ENCODE measurements at regions not wholly inside any gene's neighbourhood (a gene's known extent, or its start where the extent isn't known, plus 50 kb on each side); places are given as distances from the start of the nearest gene placed in this dataset.

DNA sequence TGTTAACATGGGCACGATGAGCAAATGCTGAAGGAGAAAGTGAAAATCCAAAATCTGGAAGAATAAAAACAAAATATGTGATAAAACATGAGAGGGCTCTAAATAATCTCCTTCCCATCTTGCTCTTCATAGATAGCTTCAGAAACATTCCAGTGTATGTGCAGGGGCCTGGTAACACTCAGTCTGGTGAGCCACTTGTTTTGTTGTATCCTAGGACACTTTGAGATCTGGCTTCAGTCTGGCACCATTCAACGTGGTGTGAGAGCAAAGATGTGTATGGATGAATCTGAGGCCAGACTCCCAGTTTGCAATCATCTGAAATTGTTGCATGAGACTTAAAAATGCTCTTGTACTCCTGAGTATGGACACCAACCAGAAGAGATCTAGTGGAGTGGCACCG lies 337.2 kb upstream of the ZNF385D start:
- no peak for DNase-seq
- Histone ChIP-seq H3K36me3 (no peaks in the 10 kb centered on the region), H3K4me1 (peaks cover 0 to 13% (median 0%) of the 10 kb centered on the region in 4 donors), H3K9me3 (no peaks in the 10 kb centered on the region), H3K4me3 (no peak overlapping the region), H3K27ac (no peak overlapping the region), H3K27me3 (no peaks in the 10 kb centered on the region)
- TF ChIP-seq POLR2AphosphoS5 (IDR thresholded peaks at IDR 0.05) (no peak), POLR2A (IDR thresholded peaks at IDR 0.05) (no peak), EP300 (IDR thresholded peaks at IDR 0.05) (no peak)
- TF ChIP-seq, protein P1, sequence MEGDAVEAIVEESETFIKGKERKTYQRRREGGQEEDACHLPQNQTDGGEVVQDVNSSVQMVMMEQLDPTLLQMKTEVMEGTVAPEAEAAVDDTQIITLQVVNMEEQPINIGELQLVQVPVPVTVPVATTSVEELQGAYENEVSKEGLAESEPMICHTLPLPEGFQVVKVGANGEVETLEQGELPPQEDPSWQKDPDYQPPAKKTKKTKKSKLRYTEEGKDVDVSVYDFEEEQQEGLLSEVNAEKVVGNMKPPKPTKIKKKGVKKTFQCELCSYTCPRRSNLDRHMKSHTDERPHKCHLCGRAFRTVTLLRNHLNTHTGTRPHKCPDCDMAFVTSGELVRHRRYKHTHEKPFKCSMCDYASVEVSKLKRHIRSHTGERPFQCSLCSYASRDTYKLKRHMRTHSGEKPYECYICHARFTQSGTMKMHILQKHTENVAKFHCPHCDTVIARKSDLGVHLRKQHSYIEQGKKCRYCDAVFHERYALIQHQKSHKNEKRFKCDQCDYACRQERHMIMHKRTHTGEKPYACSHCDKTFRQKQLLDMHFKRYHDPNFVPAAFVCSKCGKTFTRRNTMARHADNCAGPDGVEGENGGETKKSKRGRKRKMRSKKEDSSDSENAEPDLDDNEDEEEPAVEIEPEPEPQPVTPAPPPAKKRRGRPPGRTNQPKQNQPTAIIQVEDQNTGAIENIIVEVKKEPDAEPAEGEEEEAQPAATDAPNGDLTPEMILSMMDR (IDR thresholded peaks at IDR 0.05): no peak
- intact Hi-C loops (cut with DNase I): no loop called here
- WGBS, 2 donors: 65 to 83% methylated on average over 3 of the region's 3 CpGs

GRCh38 chr3:22089284-22089683 lies 338.3 kb upstream of the ZNF385D start:
- DNase-seq: no peak
- TF ChIP-seq, protein P1 (IDR thresholded peaks at IDR 0.05): peak in 1 of 4 experiments; percentile 16
- TF ChIP-seq POLR2AphosphoS5 (IDR thresholded peaks at IDR 0.05) (no peak), POLR2A (IDR thresholded peaks at IDR 0.05) (no peak)
- Histone ChIP-seq H3K27me3 (no peaks in the 10 kb centered on the region), H3K4me3 (no peak overlapping the region), H3K36me3 (no peaks in the 10 kb centered on the region), H3K9me3 (no peaks in the 10 kb centered on the region), H3K4me1 (peaks cover 0 to 13% (median 0%) of the 10 kb centered on the region in 4 donors), H3K27ac (no peak overlapping the region)
- intact Hi-C loops (cut with DNase I): no loop called here
- 4 to 10% methylated on average over 4 of the region's 4 CpGs for WGBS, 2 donors

DNA sequence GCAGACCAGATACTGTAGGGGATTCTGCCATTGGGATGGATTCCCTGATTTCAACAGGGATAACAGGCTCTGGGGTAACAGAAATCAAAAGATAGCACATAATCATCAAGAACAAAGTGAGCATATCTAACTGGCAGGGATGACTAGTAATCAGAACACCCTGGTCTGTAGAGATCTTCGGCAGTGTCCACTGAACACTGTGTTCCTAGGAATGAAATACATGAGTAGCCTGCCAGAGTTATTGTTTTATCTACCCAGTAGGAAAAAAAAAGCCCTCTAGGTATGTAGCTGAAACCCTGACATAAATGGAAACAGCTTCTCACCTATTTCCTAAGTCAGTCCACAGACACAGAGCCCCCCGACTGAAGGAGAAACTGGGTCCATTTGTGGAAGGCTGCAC lies 340.3 kb upstream of the ZNF385D start:
- Histone ChIP-seq H3K4me1 (peaks cover 0 to 13% (median 0%) of the 10 kb centered on the region in 4 donors), H3K36me3 (no peaks in the 10 kb centered on the region), H3K4me3 (no peak overlapping the region), H3K9me3 (no peaks in the 10 kb centered on the region), H3K27ac (no peak overlapping the region), H3K27me3 (no peaks in the 10 kb centered on the region)
- intact Hi-C loops (cut with DNase I): no loop called here
- DNase-seq: no peak
- WGBS, 2 donors: 85 to 92% methylated on average over 2 of the region's 2 CpGs
- TF ChIP-seq POLR2A (IDR thresholded peaks at IDR 0.05): no peak
- TF ChIP-seq POLR2AphosphoS5 (IDR thresholded peaks at IDR 0.05): no peak

DNA sequence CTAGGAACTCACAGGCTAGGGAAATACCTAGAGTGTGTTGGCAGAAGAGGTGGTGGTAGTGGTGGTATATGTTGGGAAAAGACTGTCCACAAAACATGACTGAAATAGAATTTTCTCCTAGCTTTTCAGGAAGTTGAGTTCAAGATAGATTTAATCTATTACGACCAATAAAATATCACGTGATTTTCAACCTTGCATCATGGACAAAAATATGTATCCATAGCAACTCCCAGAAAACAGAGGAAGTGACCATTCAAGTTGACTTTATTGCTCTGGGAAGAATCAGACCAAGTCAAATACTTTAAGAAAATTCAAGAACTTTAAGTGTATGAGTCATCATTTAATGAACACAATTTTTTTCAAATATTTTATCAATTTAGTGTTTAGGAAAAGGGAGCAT lies 347.0 kb upstream of the ZNF385D start:
- H3K4me3 ChIP-seq: no peak overlapping the region
- 11 to 15% methylated on average over 2 of the region's 2 CpGs for WGBS, 2 donors
- intact Hi-C loops (cut with DNase I): no loop called here
- DNase-seq: no peak
- no peaks in the 10 kb centered on the region for H3K4me1 ChIP-seq
- no peak for TF ChIP-seq POLR2A (IDR thresholded peaks at IDR 0.05)
- H3K36me3 ChIP-seq: no peaks in the 10 kb centered on the region
- H3K9me3 ChIP-seq: no peaks in the 10 kb centered on the region
- no peak overlapping the region for H3K27ac ChIP-seq
- no peaks in the 10 kb centered on the region for H3K27me3 ChIP-seq

GRCh38 chr3:22101351-22101750 lies 350.3 kb upstream of the ZNF385D start:
- 55 to 74% methylated on average over 6 of the region's 6 CpGs for WGBS, 2 donors
- no peaks in the 10 kb centered on the region for H3K9me3 ChIP-seq
- intact Hi-C loops (cut with DNase I): no loop called here
- no peak for TF ChIP-seq POLR2A (IDR thresholded peaks at IDR 0.05)
- TF ChIP-seq POLR2AphosphoS5 (IDR thresholded peaks at IDR 0.05): no peak
- no peak for TF ChIP-seq EP300 (IDR thresholded peaks at IDR 0.05)
- TF ChIP-seq, protein P1 (IDR thresholded peaks at IDR 0.05): no peak
- H3K27me3 ChIP-seq: no peaks in the 10 kb centered on the region
- H3K4me1 ChIP-seq: no peaks in the 10 kb centered on the region
- H3K4me3 ChIP-seq: no peak overlapping the region
- H3K27ac ChIP-seq: no peak overlapping the region
- H3K36me3 ChIP-seq: no peaks in the 10 kb centered on the region
- DNase-seq: no peak

DNA sequence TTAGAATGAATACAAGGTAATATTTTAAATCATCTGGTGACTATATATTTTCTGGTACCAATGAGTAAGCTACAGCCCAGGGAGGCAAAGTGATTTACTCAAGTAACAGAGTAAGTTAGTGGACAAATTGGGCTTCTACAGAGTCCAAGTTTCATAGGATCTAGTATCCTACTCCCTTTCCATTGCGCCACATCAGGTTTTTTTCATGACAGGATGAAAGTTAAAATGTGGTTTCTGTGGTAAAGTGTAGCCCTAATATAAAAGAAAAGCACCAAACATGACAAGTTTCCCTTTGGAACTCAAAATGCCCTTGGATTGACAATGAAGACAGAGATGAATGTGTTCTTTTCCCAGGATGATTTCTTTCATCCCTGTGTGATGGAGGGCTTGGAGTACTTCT lies 350.8 kb upstream of the ZNF385D start:
- no peak overlapping the region for H3K27ac ChIP-seq
- no peak overlapping the region for H3K4me3 ChIP-seq
- no peaks in the 10 kb centered on the region for H3K9me3 ChIP-seq
- intact Hi-C loops (cut with DNase I): no loop called here
- no peak for DNase-seq
- H3K4me1 ChIP-seq: no peaks in the 10 kb centered on the region
- no peaks in the 10 kb centered on the region for H3K36me3 ChIP-seq
- H3K27me3 ChIP-seq: no peaks in the 10 kb centered on the region
- WGBS, 2 donors: 82 to 89% methylated on average over 1 of the region's 1 CpG
- TF ChIP-seq, protein P1 (IDR thresholded peaks at IDR 0.05): no peak
- TF ChIP-seq POLR2AphosphoS5 (IDR thresholded peaks at IDR 0.05) (no peak), EP300 (IDR thresholded peaks at IDR 0.05) (no peak), POLR2A (IDR thresholded peaks at IDR 0.05) (no peak)
